GM19455 (cell line): ENCODE measurements at regions not wholly inside any gene's neighbourhood (a gene's known extent, or its start where the extent isn't known, plus 50 kb on each side); places are given as distances from the start of the nearest gene placed in this dataset.

ENCODE experiments used
- ATAC-seq: cut with Tn5 transposase; IDR thresholded peaks from one replicate; pipeline ENCODE4 v1.9.1; 2021; ENCODE audit not compliant: unreplicated experiment

DNA sequence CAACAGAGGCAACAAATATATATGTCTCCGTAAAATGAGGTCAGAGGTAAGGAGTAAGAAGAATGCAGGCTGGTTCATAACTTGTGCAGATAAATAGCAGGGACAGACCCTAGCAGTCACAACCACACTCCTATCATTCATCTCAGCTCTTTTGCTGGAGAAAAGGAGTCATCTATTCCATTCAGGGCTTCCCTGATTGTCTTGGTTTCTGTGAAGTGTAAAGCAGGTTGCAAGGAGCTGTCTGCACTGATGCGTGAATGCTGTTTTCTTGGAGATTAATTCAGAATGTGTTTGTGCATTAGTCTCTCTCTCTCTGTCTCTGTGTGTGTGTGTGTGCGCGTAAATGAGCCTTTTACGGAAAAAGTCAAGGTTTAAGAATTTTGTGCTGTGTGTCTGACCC, 643.3 kb upstream of the SORCS1 start:
- ATAC-seq = no peak

GRCh38 chr10:107806026-107806425, 641.5 kb upstream of the SORCS1 start:
- no peak for ATAC-seq

- no peak for ATAC-seq
Measured at GRCh38 chr10:107803546-107803945, 639.0 kb upstream of the SORCS1 start.

DNA sequence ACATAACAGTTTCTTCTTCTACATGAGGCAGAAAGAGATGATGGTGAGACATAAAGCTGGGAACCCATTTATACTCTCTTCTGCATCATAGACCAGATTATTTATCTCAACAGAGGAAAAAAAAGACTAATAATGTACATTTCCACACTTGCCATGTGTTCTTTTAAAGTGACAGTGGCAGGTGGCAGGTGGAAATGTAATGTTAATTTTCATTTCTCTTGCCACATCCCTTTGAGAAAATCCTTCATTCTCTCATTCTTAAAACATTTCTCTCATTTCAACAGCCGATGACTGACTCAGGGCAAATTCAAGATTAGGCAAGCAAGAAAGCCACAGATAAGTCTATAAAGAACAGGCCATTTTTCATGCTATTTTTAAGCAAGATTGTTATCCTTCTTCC, 635.6 kb upstream of the SORCS1 start:
- no peak for ATAC-seq

- no peak for ATAC-seq
Measured at GRCh38 chr10:107790271-107790670, 625.8 kb upstream of the SORCS1 start.

DNA sequence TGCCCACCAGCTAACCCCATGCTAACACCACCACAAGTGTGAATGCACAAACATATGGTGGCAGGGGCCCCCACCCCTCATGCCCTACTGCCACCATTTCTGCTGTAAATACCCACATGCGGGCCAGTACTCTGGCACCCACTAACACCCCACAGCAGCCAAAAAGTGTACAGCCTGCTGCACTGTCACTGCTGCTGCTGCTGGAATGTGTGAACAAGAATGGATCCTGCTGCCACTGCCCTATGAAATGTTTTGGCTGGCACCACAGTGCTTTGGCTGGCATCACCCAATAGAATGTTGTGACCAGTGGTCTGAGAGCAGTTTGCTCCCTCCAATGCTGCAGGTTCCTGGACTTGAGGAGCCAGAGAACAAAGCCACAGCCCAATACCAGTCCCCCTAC, 606.6 kb upstream of the SORCS1 start:
- no peak for ATAC-seq

DNA sequence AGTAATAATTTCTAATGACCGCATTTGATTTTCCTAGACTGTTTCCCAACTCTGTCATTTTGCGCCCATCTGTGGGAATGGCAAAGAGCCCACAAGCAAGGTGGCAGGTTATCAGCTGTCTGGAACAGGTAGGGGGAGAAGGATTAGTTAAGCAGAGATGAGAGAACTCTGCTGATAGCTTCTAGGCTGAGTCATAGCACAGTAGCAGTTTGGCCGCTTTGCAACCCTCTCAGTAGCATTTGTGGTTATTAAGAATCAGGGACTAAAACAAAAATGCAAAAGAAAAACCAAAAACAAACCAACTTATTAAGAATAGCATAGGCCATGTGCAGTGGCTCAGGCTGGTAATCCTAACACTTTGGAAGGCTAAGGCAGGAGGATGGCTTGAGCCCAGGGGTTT, 602.7 kb upstream of the SORCS1 start:
- no peak for ATAC-seq

- no peak for ATAC-seq
Measured at GRCh38 chr10:107754814-107755213, 590.3 kb upstream of the SORCS1 start.

DNA sequence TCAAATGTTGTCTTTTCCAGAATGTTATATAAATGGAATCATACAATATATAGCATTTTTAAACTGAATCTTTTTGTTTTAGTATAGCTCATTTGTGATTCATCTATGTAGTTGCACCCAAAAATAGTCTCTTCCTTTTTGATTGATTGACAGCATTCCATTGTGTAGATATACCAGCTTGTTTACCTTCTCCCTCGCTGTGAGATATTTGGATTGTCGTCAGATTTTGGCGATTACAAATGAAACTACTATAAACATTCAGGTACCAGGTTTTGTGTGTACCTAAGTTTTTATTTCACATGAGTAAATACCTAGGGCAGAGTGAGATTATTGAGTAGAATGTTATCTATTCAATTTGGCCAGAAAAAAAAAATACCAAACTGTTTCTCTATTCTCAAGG, 584.7 kb upstream of the SORCS1 start:
- no peak for ATAC-seq

DNA sequence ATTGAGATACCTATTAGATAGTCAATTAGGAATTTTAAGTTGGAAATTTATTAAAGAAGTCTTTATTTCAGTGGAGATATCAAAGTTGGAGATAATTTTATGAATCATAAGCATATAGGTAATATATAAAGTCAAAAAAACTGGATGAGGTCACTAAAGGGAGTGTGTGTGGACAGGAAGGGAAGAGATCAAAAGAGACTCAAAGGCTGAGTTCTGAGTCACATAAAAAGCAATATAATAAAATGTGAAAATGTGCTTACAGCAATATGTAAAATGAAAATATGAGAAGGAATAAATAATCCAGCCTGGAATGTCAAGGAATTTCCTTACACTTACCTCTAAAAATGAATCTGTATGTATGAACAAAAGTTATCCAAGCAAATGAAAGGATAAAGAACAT, 583.3 kb upstream of the SORCS1 start:
- ATAC-seq = no peak

GRCh38 chr10:107741971-107742370, 577.5 kb upstream of the SORCS1 start:
- ATAC-seq = no peak

- no peak for ATAC-seq
Measured at GRCh38 chr10:107740962-107741690, 576.6 kb upstream of the SORCS1 start.

- ATAC-seq = no peak
Measured at GRCh38 chr10:107739951-107740350, 575.4 kb upstream of the SORCS1 start.

- no peak for ATAC-seq
Measured at GRCh38 chr10:107733328-107734130, 569.0 kb upstream of the SORCS1 start.

- no peak for ATAC-seq
Measured at GRCh38 chr10:107732045-107732444, 567.5 kb upstream of the SORCS1 start.

- no peak for ATAC-seq
Measured at GRCh38 chr10:107728807-107729206, 564.3 kb upstream of the SORCS1 start.

DNA sequence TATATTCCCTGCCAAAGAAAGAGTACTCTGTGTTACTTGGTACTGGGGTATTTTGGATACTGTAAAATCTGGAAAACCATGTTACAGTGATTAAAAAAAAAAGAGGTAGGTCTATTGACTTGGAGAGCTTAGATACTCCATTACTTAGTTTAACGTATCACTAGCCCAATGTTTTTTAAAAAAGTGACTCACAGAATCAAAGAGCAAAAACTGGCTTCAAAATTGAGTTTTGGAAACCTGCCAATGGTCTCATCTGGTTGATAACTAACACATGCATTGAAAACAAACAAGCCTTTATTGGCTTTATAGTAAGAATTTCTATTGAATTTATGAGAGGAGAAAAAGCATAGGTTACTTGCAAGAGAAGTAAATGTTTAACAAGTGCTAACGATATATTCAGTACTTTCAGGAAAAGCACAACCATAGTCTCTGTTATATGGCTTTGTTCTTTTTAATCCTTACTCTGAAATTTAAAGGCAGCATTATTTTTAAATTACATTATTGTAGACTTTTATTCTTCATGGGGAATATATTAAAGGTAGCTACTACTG, 563.3 kb upstream of the SORCS1 start:
- no peak for ATAC-seq

DNA sequence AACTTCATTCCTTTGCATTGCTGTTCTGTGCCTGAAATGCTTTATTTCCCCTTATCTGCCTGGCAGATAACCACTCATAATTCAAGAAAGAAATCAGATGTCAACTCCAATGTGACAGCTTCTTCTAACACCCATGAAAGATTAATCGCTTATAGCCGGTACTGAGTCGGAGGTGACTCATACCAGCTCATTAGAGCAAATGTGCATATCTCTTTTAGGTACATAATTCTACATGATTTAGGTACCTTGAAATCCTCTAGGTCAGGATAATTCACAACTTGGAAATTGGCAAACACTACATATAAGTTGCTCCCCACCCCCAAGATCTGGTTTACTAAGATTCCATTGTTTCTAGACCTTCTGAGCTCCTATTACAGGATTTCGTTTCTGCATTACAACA, 554.4 kb upstream of the SORCS1 start:
- no peak for ATAC-seq

- ATAC-seq = no peak
Measured at GRCh38 chr10:107717046-107717445, 552.5 kb upstream of the SORCS1 start.

DNA sequence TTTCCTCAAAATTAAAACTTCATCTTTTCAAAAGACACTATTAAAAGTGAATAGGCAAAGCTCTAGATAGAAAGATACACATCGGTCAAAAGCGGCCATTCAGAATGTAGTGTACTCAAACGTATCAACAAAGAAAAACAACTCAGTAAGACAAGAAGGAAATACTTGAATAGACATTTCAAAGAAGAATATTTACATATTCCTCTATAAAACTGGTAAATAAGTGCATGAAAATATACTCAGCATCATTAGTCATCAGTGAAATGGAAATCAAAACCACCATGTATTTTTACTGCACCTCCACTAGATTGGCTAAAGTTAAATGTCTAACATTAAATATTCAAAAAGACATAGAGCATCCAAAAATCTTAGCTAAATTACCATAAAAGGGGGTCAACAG, 551.1 kb upstream of the SORCS1 start:
- ATAC-seq = no peak

DNA sequence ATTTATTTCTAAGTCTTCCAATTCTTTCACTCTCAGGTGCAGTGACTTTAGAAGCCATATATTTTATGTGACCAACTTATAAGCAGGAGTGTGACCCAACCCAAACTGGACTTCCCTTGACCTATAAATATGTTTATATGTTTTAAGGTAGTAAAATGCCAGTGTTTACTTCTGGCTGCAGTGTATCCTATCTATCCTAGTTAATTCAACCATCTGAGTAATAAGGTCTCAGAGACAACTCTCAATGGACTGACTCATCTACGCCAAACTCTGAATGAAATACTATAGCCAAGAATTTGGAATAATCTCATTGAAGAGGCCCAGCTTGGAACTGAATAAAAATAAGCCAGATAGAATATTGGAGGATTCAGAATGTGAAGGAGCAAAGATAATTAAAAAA, 544.5 kb upstream of the SORCS1 start:
- ATAC-seq = no peak

GRCh38 chr10:107706096-107706725, 541.7 kb upstream of the SORCS1 start:
- no peak for ATAC-seq
